ENCODE measurements at regions not wholly inside any gene's neighbourhood (a gene's known extent, or its start where the extent isn't known, plus 50 kb on each side); places are given as distances from the start of the nearest gene placed in this dataset.
"Not testable (repeated sequence)": the region's sequence is repeated elsewhere in the genome, so short reads cannot be mapped to it uniquely, and the experiment has no call there.

- DNase-seq (ENCODE audit: low read depth in 2 of 2), result no peak
Measured at GRCh38 chr10:28444031-28444430, 88.9 kb upstream of the WAC start.

- DNase-seq (ENCODE audit: low read depth in 2 of 2), result no peak
Measured at GRCh38 chr10:28445516-28445915, 87.4 kb upstream of the WAC start.

- DNase-seq (ENCODE audit: low read depth in 2 of 2), result no peak
Measured at GRCh38 chr10:28449382-28449781, 83.5 kb upstream of the WAC start.

- no peak for DNase-seq (ENCODE audit: low read depth in 2 of 2)
Measured at GRCh38 chr10:28449926-28450325, 83.0 kb upstream of the WAC start.

- no peak for DNase-seq (ENCODE audit: low read depth in 2 of 2)
Measured at GRCh38 chr10:28453926-28454325, 79.0 kb upstream of the WAC start.

- DNase-seq (ENCODE audit: low read depth in 2 of 2), result no peak
Measured at GRCh38 chr10:28457110-28457509, 75.8 kb upstream of the WAC start.

- DNase-seq (ENCODE audit: low read depth in 2 of 2), result not testable (repeated sequence)
Measured at GRCh38 chr10:28457873-28458272, 75.0 kb upstream of the WAC start.

GRCh38 chr10:28459453-28460144 lies 73.3 kb upstream of the WAC start:
- no peak for DNase-seq (ENCODE audit: low read depth in 2 of 2)

- DNase-seq (ENCODE audit: low read depth in 2 of 2), result no peak
Measured at GRCh38 chr10:28463141-28463540, 69.8 kb upstream of the WAC start.

GRCh38 chr10:28463676-28464395 lies 69.1 kb upstream of the WAC start:
- no peak for DNase-seq (ENCODE audit: low read depth in 2 of 2)

GRCh38 chr10:28467615-28468014 lies 65.3 kb upstream of the WAC start:
- no peak for DNase-seq (ENCODE audit: low read depth in 2 of 2)

GRCh38 chr10:28468707-28469483 lies 64.0 kb upstream of the WAC start:
- no peak for DNase-seq (ENCODE audit: low read depth in 2 of 2)

GRCh38 chr10:28470873-28471651 lies 61.9 kb upstream of the WAC start:
- no peak for DNase-seq (ENCODE audit: low read depth in 2 of 2)

- DNase-seq (ENCODE audit: low read depth in 2 of 2), result no peak
Measured at GRCh38 chr10:28471652-28472050, 61.3 kb upstream of the WAC start.

- DNase-seq (ENCODE audit: low read depth in 2 of 2), result no peak
Measured at GRCh38 chr10:28478646-28479045, 54.3 kb upstream of the WAC start.

GRCh38 chr10:28479425-28479865 lies 53.5 kb upstream of the WAC start:
- DNase-seq (ENCODE audit: low read depth in 2 of 2), result no peak

GRCh38 chr10:28479927-28480627 lies 52.8 kb upstream of the WAC start:
- DNase-seq (ENCODE audit: low read depth in 2 of 2), result no peak

GRCh38 chr10:28480628-28480965 lies 52.3 kb upstream of the WAC start:
- no peak for DNase-seq (ENCODE audit: low read depth in 2 of 2)

- not testable (repeated sequence) for DNase-seq (ENCODE audit: low read depth in 2 of 2)
Measured at GRCh38 chr10:28481346-28481745, 51.6 kb upstream of the WAC start.

- no peak for DNase-seq (ENCODE audit: low read depth in 2 of 2)
Measured at GRCh38 chr10:28481968-28482367, 51.0 kb upstream of the WAC start.
